ENCODE measurements at regions not wholly inside any gene's neighbourhood (a gene's known extent, or its start where the extent isn't known, plus 50 kb on each side); places are given as distances from the start of the nearest gene placed in this dataset.

GRCh38 chr11:76281558-76281906, 75.2 kb upstream of the WNT11 start:
- TF ChIP-seq EZH2phosphoT487 (IDR thresholded peaks at IDR 0.05; ENCODE audit: borderline replicate concordance, low read depth, low read length) (no peak), CTCF (conservative IDR thresholded peaks at IDR 0.05; ENCODE audit: low read length) (no peak)
- H3K4me2 ChIP-seq (ENCODE audit: low read length), result no peak overlapping the region
- H4K20me1 ChIP-seq (ENCODE audit: insufficient read depth, low read length), result no peaks in the 10 kb centered on the region
- no peak overlapping the region for H2AFZ ChIP-seq (ENCODE audit: low read length)
- ChIA-PET CTCF (ENCODE audit: unreplicated experiment) (no interaction called here), POLR2A (no interaction called here)
- H3K79me2 ChIP-seq (ENCODE audit: insufficient read depth, low read depth, low read length), result no peaks in the 10 kb centered on the region
- no peak for DNase-seq (ENCODE audit: low spot score)
- H3K36me3 ChIP-seq (ENCODE audit: insufficient read depth, low read length), result no peaks in the 10 kb centered on the region
- no TSS peak for BruUV-seq (replicated peaks)
- H3K9me2 ChIP-seq (ENCODE audit: insufficient read depth, low read length), result no peaks in the 10 kb centered on the region
- no peak overlapping the region for H3K4me3 ChIP-seq (ENCODE audit: low read depth, low read length, poor library complexity, severe bottlenecking)
- H3K27ac ChIP-seq (ENCODE audit: low read depth, low read length, poor library complexity, severe bottlenecking), result no peak overlapping the region
- no peaks in the 10 kb centered on the region for H3K9me3 ChIP-seq (ENCODE audit: low read length)
- intact Hi-C loops (cut with micrococcal nuclease; ENCODE audit: unreplicated experiment), result no loop called here
- peaks cover 10% of the 10 kb centered on the region for H3K4me1 ChIP-seq (ENCODE audit: insufficient read depth, low read length, poor library complexity, severe bottlenecking)

GRCh38 chr11:76280882-76281557, 74.7 kb upstream of the WNT11 start:
- H3K9me2 ChIP-seq (ENCODE audit: insufficient read depth, low read length), result no peaks in the 10 kb centered on the region
- no peak overlapping the region for H3K4me3 ChIP-seq (ENCODE audit: low read depth, low read length, poor library complexity, severe bottlenecking)
- H3K4me1 ChIP-seq (ENCODE audit: insufficient read depth, low read length, poor library complexity, severe bottlenecking), result peaks cover 10% of the 10 kb centered on the region
- intact Hi-C loops (cut with micrococcal nuclease; ENCODE audit: unreplicated experiment), result no loop called here
- H3K4me2 ChIP-seq (ENCODE audit: low read length), result no peak overlapping the region
- H3K9me3 ChIP-seq (ENCODE audit: low read length), result no peaks in the 10 kb centered on the region
- no TSS peak for BruUV-seq (replicated peaks)
- TF ChIP-seq EZH2phosphoT487 (IDR thresholded peaks at IDR 0.05; ENCODE audit: borderline replicate concordance, low read depth, low read length) (no peak), CTCF (conservative IDR thresholded peaks at IDR 0.05; ENCODE audit: low read length) (no peak)
- CTCF ChIA-PET (ENCODE audit: unreplicated experiment), result no interaction called here
- no peak overlapping the region for H2AFZ ChIP-seq (ENCODE audit: low read length)
- no peak for DNase-seq (ENCODE audit: low spot score)
- H4K20me1 ChIP-seq (ENCODE audit: insufficient read depth, low read length), result no peaks in the 10 kb centered on the region
- no peaks in the 10 kb centered on the region for H3K36me3 ChIP-seq (ENCODE audit: insufficient read depth, low read length)
- no peaks in the 10 kb centered on the region for H3K79me2 ChIP-seq (ENCODE audit: insufficient read depth, low read depth, low read length)
- POLR2A ChIA-PET, result no interaction called here
- H3K27ac ChIP-seq (ENCODE audit: low read depth, low read length, poor library complexity, severe bottlenecking), result no peak overlapping the region

- H2AFZ ChIP-seq (ENCODE audit: low read length), result no peak overlapping the region
- no peaks in the 10 kb centered on the region for H3K79me2 ChIP-seq (ENCODE audit: insufficient read depth, low read depth, low read length)
- intact Hi-C loops (cut with micrococcal nuclease; ENCODE audit: unreplicated experiment), result no loop called here
- no TSS peak for BruUV-seq (replicated peaks)
- no peak overlapping the region for H3K4me3 ChIP-seq (ENCODE audit: low read depth, low read length, poor library complexity, severe bottlenecking)
- CTCF ChIA-PET (ENCODE audit: unreplicated experiment), result no interaction called here
- no peak overlapping the region for H3K4me2 ChIP-seq (ENCODE audit: low read length)
- POLR2A ChIA-PET, result no interaction called here
- TF ChIP-seq CTCF (conservative IDR thresholded peaks at IDR 0.05; ENCODE audit: low read length), result no peak
- TF ChIP-seq EZH2phosphoT487 (IDR thresholded peaks at IDR 0.05; ENCODE audit: borderline replicate concordance, low read depth, low read length), result no peak
- no peak overlapping the region for H3K27ac ChIP-seq (ENCODE audit: low read depth, low read length, poor library complexity, severe bottlenecking)
- H4K20me1 ChIP-seq (ENCODE audit: insufficient read depth, low read length), result no peaks in the 10 kb centered on the region
- H3K36me3 ChIP-seq (ENCODE audit: insufficient read depth, low read length), result no peaks in the 10 kb centered on the region
- no peaks in the 10 kb centered on the region for H3K9me2 ChIP-seq (ENCODE audit: insufficient read depth, low read length)
- DNase-seq (ENCODE audit: low spot score), result no peak
- peaks cover 10% of the 10 kb centered on the region for H3K4me1 ChIP-seq (ENCODE audit: insufficient read depth, low read length, poor library complexity, severe bottlenecking)
- no peaks in the 10 kb centered on the region for H3K9me3 ChIP-seq (ENCODE audit: low read length)
Measured at GRCh38 chr11:76280151-76280881, 74.0 kb upstream of the WNT11 start.
